Pulmonary artery endothelial cell (primary cell): ENCODE measurements at regions not wholly inside any gene's neighbourhood (a gene's known extent, or its start where the extent isn't known, plus 50 kb on each side); places are given as distances from the start of the nearest gene placed in this dataset.
"Not testable (repeated sequence)": the region's sequence is repeated elsewhere in the genome, so short reads cannot be mapped to it uniquely, and the experiment has no call there.

Experiments used
- DNase-seq: peaks from one replicate; pipeline ENCODE4 v3.0.0-alpha.2; 2011; ENCODE audit warnings: low read depth, low spot score

GRCh38 chr1:83479591-83480239 is 519.2 kb downstream of the TTLL7 start:
- DNase-seq, result not testable (repeated sequence)

- not testable (repeated sequence) for DNase-seq
Measured at GRCh38 chr1:83478127-83478526, 520.8 kb downstream of the TTLL7 start.

DNA sequence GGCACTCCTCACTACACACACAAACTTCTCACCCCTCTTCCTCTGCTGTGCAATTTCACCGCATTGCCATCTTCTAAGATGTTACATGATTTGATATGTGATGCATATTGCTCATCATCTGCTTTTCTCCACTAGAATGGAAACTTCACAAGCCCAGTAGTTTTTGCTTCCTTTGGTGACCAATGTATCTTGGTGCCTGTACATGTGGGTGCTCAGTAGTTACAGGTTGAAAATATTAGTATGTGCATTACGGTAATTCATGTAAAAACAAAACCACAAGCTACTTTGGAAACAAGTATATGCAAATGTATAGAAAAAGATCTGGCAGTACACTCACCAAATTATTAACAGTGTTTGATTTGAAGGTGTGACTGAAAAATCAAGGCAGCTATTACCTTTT is 522.4 kb downstream of the TTLL7 start:
- not testable (repeated sequence) for DNase-seq

DNA sequence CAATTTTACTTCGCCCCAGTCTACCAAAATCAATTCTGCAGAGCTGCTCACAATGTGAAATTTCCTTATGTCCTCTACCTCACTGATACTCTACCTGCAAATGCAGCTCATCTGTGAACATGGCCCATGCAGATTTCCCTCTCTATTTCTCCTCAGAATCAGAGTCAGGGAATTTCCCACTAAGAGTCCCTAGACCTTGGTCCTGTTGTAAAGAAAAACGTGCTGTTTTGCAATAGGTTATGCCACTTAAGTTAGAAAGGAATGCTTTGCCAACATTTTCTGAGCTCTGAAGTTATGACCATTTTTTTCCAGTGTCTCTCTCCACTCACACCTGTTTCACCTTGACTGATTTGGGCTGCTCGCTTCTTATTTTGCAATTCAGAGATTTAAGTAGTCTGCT is 524.0 kb downstream of the TTLL7 start:
- not testable (repeated sequence) for DNase-seq

GRCh38 chr1:83473986-83474385 is 524.9 kb downstream of the TTLL7 start:
- not testable (repeated sequence) for DNase-seq

DNA sequence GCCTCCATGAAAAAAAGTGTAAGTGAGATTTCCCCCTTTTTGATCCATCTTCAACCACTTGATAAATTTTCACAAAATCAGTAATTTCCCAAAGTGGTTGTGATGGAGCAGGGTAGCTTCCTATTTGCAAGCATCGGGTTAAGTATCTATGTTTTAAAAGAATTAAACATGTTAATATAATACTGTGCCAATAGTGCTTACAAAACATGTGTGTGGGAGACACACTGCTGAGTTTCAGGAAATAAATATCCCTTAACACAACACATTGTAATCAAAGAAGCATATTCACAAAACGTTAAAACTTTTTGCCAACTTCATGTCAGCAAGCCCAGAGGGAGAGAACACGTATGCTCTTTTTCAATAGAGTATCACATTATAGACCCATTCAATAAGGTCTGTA is 526.9 kb downstream of the TTLL7 start:
- not testable (repeated sequence) for DNase-seq

DNA sequence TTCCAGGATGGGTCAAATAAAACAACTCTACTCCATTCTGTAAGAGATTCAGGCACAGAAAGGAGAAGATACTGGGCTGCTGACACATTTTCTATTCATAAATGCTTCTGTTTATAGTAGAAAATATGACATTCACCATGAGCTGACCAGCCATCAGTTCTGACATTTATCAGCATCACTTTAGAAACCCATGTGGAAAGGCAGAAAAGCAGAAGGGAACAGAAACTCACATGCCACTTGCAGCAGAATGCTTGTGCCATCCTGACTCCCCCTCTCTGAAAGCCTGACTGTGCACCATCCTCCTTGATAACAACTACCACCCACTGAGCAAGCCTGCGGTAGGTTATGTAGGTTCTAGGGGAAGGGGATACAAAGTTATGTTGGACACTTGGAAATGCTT is 527.7 kb downstream of the TTLL7 start:
- not testable (repeated sequence) for DNase-seq

DNA sequence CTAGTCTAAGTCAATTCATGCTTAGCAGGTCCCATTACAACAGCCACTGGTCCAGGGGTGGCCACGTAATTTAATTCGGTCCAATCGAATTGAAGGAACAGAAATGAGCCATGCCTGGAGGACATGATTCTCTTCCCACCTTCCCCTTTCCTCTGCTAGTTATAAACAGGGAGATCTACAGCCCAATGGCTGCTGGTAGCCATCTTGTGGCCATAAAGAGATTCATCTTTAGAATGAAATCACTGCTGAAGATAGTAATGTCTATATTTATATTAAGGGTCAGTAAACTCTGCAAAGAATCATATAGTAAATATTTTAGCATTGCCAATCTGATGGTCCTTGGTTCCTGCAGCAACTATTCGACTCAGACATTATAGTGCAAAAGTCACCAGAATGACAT is 530.6 kb downstream of the TTLL7 start:
- not testable (repeated sequence) for DNase-seq

- DNase-seq, result not testable (repeated sequence)
Measured at GRCh38 chr1:83457735-83458248, 541.1 kb downstream of the TTLL7 start.

DNA sequence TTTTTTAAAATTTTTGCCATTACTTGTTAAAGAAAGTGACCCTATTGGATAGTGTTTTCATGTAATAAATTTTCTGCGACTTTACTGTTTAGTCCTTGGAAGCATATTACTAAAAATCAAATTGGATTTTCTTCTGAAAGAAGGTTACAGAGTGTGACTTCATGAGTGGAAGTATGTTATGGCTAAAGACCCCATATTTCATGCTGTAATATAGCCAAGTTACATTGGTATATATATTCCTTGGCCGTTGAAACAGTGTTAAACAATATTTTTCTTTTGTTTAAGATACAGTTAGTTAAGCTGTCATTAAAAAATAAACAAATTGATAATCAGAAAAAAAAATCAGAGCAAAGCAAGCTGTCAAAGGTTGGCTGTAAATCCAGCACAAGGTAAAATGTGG is 541.7 kb downstream of the TTLL7 start:
- not testable (repeated sequence) for DNase-seq

GRCh38 chr1:83455753-83456152 is 543.2 kb downstream of the TTLL7 start:
- not testable (repeated sequence) for DNase-seq

GRCh38 chr1:83445873-83446272 is 553.1 kb downstream of the TTLL7 start:
- DNase-seq, result not testable (repeated sequence)

- not testable (repeated sequence) for DNase-seq
Measured at GRCh38 chr1:83442412-83442811, 556.5 kb downstream of the TTLL7 start.

DNA sequence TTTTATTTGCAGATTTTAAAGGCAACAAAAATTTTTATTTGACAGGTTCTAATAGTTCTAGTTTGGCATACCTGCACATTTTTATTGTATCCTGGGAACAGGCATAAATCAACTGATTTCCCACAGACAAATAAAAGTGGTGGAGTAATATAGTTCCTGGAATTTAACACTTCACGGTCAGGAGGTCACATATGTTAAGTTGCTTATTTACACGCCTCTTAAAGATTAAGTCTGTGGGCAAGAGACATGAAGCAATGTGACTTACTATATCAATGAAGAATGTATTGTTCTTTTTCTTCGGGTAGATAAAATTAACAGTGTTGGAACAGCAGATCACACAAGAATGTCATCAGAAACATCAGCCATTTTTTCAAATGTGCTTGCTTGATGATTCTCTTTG is 558.3 kb downstream of the TTLL7 start:
- DNase-seq, result not testable (repeated sequence)

GRCh38 chr1:83440021-83440420 is 558.9 kb downstream of the TTLL7 start:
- DNase-seq, result not testable (repeated sequence)

- not testable (repeated sequence) for DNase-seq
Measured at GRCh38 chr1:83438316-83438715, 560.6 kb downstream of the TTLL7 start.

GRCh38 chr1:83435336-83435735 is 563.6 kb downstream of the TTLL7 start:
- not testable (repeated sequence) for DNase-seq

GRCh38 chr1:83427566-83427965 is 571.4 kb downstream of the TTLL7 start:
- DNase-seq, result not testable (repeated sequence)

DNA sequence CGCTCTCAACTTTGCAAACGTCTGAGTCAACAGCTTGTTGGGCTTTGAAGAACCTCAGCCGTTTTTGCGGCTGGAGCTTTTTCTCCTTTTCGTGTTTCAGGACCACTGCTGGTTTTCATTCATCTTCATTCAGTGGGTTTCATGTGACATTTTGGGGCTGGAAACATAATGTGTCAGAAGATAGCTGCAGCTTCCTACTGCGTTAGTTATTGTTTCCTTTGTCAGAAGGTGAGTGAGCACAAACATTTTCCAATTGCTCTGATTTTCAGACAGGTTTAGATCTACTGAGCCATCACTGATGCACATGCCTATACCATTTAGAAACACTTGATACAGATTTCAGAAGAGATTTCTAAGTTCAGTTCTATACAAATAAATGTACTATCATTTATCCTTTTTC is 575.5 kb downstream of the TTLL7 start:
- DNase-seq, result not testable (repeated sequence)

GRCh38 chr1:83418558-83418957 is 580.4 kb downstream of the TTLL7 start:
- DNase-seq, result no peak

- not testable (repeated sequence) for DNase-seq
Measured at GRCh38 chr1:83413839-83414107, 585.2 kb downstream of the TTLL7 start.

DNA sequence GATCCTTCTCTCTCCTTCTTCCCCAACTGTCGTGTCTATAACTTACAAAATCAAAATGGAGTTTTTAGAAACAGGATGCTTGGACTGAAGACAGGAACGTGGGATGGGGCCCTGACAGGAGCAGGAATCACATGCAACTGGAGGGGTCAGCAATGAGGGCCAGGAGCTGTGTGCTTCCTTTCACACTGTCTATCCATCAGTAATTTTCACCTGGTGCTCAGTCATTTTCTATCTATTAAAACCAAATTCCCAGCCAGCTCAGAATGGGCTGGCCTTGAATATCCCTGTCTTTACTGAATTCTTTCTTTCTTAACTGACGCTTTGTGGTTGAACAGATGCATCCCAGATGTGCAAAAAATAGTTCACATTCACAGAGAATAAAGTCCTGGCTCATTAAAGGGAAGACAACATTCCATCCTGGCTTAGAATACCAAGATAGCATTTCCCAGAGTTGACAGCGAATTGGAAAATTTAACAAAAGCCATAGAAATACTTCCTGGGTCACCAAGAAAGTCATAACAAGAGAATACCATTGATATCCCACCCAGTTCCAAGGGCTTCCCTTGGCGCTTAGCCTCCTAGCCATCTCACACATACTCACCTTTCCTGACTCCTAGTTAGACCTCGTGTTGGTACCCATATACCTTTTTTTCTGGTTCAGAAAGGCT is 588.1 kb downstream of the TTLL7 start:
- not testable (repeated sequence) for DNase-seq
